ENCODE measurements at regions not wholly inside any gene's neighbourhood (a gene's known extent, or its start where the extent isn't known, plus 50 kb on each side); places are given as distances from the start of the nearest gene placed in this dataset.

- no peak for TF ChIP-seq EP300 (IDR thresholded peaks at IDR 0.05)
- TF ChIP-seq CTCF (IDR thresholded peaks at IDR 0.05): no peak
- TF ChIP-seq POLR2A (IDR thresholded peaks at IDR 0.05): no peak
Observed at GRCh38 chr4:173930329-173930967, 353.0 kb downstream of the FBXO8 start.
